ENCODE measurements at regions not wholly inside any gene's neighbourhood (a gene's known extent, or its start where the extent isn't known, plus 50 kb on each side); places are given as distances from the start of the nearest gene placed in this dataset.

- no peaks in the 10 kb centered on the region for H3K4me1 Mint-ChIP-seq
- no peaks in the 10 kb centered on the region for H3K27me3 Mint-ChIP-seq (ENCODE audit: low read depth in 2 of 2)
- H3K27ac Mint-ChIP-seq = no peak overlapping the region
- H3K4me3 Mint-ChIP-seq = no peak overlapping the region
- Histone ChIP-seq H3K27me3 (ENCODE audit: control insufficient read depth, insufficient read depth, low read length) (no peaks in the 10 kb centered on the region), H3K27ac (ENCODE audit: low read length) (no peak overlapping the region), H3K4me1 (ENCODE audit: control insufficient read depth, insufficient read depth, low read length) (no peaks in the 10 kb centered on the region), H3K9me3 (ENCODE audit: control insufficient read depth, insufficient read depth, low read length) (peaks cover 8% of the 10 kb centered on the region), H3K36me3 (ENCODE audit: control insufficient read depth, insufficient read depth, low read length) (no peaks in the 10 kb centered on the region), H3K4me3 (ENCODE audit: low read length) (no peak overlapping the region)
- WGBS (ENCODE audit: insufficient coverage) = 47% methylated on average over 2 of the region's 2 CpGs
- intact Hi-C loops (cut with micrococcal nuclease) = no loop called here
- H3K36me3 Mint-ChIP-seq = peaks cover 7% of the 10 kb centered on the region
- no peak for TF ChIP-seq CTCF (IDR thresholded peaks at IDR 0.05)
- H3K9me3 Mint-ChIP-seq = peaks cover 15 to 28% of the 10 kb centered on the region in 2 donors
- ATAC-seq (no peak), DNase-seq (no peak)
Observed at GRCh38 chr2:78455586-78455985, 569.9 kb upstream of the REG3G start.

- ATAC-seq (no peak), DNase-seq (no peak)
- Mint-ChIP-seq H3K4me1 (no peaks in the 10 kb centered on the region), H3K27ac (no peak overlapping the region), H3K4me3 (no peak overlapping the region), H3K36me3 (peaks cover 12% of the 10 kb centered on the region), H3K9me3 (peaks cover 21 to 29% of the 10 kb centered on the region in 2 donors), H3K27me3 (ENCODE audit: low read depth in 2 of 2) (no peaks in the 10 kb centered on the region)
- Histone ChIP-seq H3K27me3 (ENCODE audit: control insufficient read depth, insufficient read depth, low read length) (no peaks in the 10 kb centered on the region), H3K4me1 (ENCODE audit: control insufficient read depth, insufficient read depth, low read length) (no peaks in the 10 kb centered on the region), H3K9me3 (ENCODE audit: control insufficient read depth, insufficient read depth, low read length) (peaks cover 7% of the 10 kb centered on the region), H3K36me3 (ENCODE audit: control insufficient read depth, insufficient read depth, low read length) (no peaks in the 10 kb centered on the region), H3K4me3 (ENCODE audit: low read length) (no peak overlapping the region), H3K27ac (ENCODE audit: low read length) (no peak overlapping the region)
- no peak for TF ChIP-seq CTCF (IDR thresholded peaks at IDR 0.05)
- intact Hi-C loops (cut with micrococcal nuclease) = no loop called here
- WGBS (ENCODE audit: insufficient coverage) = 85% methylated on average over 1 of the region's 1 CpG
Observed at GRCh38 chr2:78457269-78457668, 568.2 kb upstream of the REG3G start.

GRCh38 chr2:78465707-78466106 is 559.8 kb upstream of the REG3G start:
- Histone ChIP-seq H3K27ac (ENCODE audit: low read length) (no peak overlapping the region), H3K36me3 (ENCODE audit: control insufficient read depth, insufficient read depth, low read length) (no peaks in the 10 kb centered on the region), H3K4me3 (ENCODE audit: low read length) (no peak overlapping the region), H3K9me3 (ENCODE audit: control insufficient read depth, insufficient read depth, low read length) (no peaks in the 10 kb centered on the region), H3K4me1 (ENCODE audit: control insufficient read depth, insufficient read depth, low read length) (no peaks in the 10 kb centered on the region), H3K27me3 (ENCODE audit: control insufficient read depth, insufficient read depth, low read length) (no peaks in the 10 kb centered on the region)
- DNase-seq (no peak), ATAC-seq (no peak)
- intact Hi-C loops (cut with micrococcal nuclease) = no loop called here
- 93% methylated on average over 3 of the region's 3 CpGs for WGBS (ENCODE audit: insufficient coverage)
- H3K4me1 Mint-ChIP-seq = no peaks in the 10 kb centered on the region
- TF ChIP-seq CTCF (IDR thresholded peaks at IDR 0.05) = no peak
- peaks cover 13 to 18% of the 10 kb centered on the region in 2 donors for H3K9me3 Mint-ChIP-seq
- peaks cover 10% of the 10 kb centered on the region for H3K36me3 Mint-ChIP-seq
- no peak overlapping the region for H3K4me3 Mint-ChIP-seq
- no peak overlapping the region for H3K27ac Mint-ChIP-seq
- H3K27me3 Mint-ChIP-seq (ENCODE audit: low read depth in 2 of 2) = no peaks in the 10 kb centered on the region

GRCh38 chr2:78476619-78477229 is 548.8 kb upstream of the REG3G start:
- DNase-seq (no peak), ATAC-seq (no peak)
- Histone ChIP-seq H3K4me3 (ENCODE audit: low read length) (no peak overlapping the region), H3K27ac (ENCODE audit: low read length) (no peak overlapping the region), H3K27me3 (ENCODE audit: control insufficient read depth, insufficient read depth, low read length) (no peaks in the 10 kb centered on the region), H3K9me3 (ENCODE audit: control insufficient read depth, insufficient read depth, low read length) (peaks cover 4% of the 10 kb centered on the region), H3K36me3 (ENCODE audit: control insufficient read depth, insufficient read depth, low read length) (no peaks in the 10 kb centered on the region), H3K4me1 (ENCODE audit: control insufficient read depth, insufficient read depth, low read length) (no peaks in the 10 kb centered on the region)
- Mint-ChIP-seq H3K27me3 (ENCODE audit: low read depth in 2 of 2) (no peaks in the 10 kb centered on the region), H3K36me3 (no peaks in the 10 kb centered on the region), H3K4me3 (no peak overlapping the region), H3K9me3 (peaks cover 5 to 11% of the 10 kb centered on the region in 2 donors), H3K27ac (no peak overlapping the region), H3K4me1 (no peaks in the 10 kb centered on the region)
- TF ChIP-seq CTCF (IDR thresholded peaks at IDR 0.05) = no peak
- WGBS (ENCODE audit: insufficient coverage) = 90% methylated on average over 6 of the region's 8 CpGs
- intact Hi-C loops (cut with micrococcal nuclease) = no loop called here

All from natural killer cell (primary cell).